ENCODE measurements at regions not wholly inside any gene's neighbourhood (a gene's known extent, or its start where the extent isn't known, plus 50 kb on each side); places are given as distances from the start of the nearest gene placed in this dataset.
"Not testable (repeated sequence)": the region's sequence is repeated elsewhere in the genome, so short reads cannot be mapped to it uniquely, and the experiment has no call there.

DNA sequence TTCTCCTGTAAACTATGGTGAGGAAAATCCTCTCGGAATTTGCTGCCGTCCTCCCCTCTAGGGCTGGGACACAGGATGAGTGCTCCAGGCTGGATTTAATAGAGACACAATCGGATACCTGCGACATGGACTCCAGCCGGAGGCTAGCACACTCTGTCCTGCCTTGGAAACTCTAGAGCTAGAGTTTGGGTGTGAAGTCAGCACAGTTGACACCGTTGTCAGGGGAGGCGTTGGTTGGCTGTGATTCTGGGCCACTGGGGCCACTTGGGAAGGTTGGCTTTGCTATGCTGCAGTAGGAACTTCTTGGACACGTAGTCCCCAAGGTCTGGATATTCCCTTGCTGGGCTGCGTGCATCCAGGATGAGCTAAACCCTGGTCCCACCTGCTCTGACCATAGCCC is 169.4 kb downstream of the NRN1 start:
- DNase-seq (ENCODE audit: low read depth): no peak

DNA sequence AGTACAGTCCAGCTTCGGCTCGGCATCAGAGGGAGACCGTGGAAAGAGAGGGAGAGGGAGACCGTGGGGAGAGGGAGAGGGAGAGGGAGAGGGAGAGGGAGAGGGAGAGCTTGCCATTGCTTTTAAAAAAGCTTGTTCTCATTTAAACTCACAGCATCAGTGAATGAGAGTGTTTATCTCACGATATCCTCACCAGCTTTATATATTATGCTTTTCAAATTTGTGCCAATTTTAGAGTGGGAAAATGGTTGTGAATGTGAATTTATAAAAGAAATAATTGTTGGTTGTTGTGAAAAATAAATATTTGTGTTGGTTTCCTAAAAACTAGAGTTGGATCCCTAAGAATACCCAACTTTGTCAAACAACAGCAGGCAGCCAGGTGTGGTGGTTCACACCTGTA is 170.1 kb downstream of the NRN1 start:
- DNase-seq (ENCODE audit: low read depth): not testable (repeated sequence)

DNA sequence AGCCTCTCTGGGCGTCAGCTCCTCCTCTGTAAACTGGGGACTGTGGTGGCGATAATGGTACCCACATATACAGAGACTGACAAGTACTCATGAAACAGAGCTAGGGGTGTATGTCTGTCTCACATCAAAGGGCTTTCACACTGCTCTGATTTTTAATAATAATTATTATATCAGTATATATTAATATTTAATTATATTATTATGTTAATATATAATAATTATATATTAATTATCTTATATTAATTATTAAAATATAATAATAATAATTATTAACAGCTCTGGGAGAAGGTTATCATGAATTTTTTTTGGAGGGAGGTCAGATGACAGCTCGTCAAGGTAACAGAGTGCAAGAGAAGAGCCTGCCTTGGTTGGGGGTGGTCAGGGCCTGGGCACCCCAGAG is 173.6 kb downstream of the NRN1 start:
- DNase-seq (ENCODE audit: low read depth): no peak

DNA sequence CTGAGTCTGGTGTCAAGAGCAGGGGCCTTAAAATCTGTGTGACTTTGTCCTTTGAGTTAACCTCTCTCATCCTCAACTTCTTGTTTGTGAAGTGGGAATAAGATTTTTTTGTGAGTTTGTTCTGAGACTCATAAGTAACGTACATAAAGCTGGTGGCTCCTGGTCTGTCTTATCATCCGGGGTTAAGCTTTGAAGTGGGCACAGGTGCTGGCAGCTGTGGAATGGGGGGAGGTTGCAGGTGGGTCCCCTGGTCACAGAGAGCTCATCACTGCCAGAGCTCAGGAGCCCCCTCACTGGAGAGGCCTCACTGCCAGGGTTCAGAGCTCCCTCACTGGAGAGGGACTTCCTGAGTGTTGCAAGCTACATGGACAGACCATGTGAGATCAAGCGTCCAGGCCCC is 174.1 kb downstream of the NRN1 start:
- DNase-seq (ENCODE audit: low read depth): no peak

DNA sequence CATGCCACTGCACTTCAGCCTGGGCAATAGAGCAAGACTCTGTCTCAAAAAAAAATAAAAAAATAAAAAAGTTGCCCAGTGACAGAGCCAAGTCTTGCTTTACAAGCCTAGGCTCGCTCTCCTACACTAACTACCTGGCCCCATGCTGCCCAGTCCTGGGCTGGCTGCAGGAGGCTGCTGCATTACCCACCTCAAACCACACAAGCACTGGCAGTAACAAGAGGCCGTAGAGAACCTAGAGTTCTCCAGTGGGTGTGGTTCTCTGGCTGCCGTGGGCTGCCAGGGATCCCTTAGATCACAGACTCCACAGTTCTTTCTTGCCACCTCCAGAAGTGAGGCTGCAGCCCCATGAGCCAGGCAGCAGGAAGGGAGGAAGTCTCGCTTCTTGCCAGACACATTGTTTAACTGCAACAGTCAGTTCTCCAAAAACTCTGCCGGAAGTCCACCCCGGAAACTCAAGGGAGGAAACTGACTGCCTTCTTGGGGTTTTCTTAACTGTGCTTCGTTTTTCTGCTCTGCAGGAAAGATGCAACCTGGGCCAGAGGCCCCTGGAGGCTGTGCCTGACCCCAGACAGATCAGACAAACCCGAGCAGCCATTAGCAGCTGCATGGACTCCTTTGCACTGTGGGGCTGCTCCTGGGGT is 175.4 kb downstream of the NRN1 start:
- DNase-seq (ENCODE audit: low read depth): not testable (repeated sequence)

- no peak for DNase-seq (ENCODE audit: low read depth)
Measured at GRCh38 chr6:5828296-5828695, 178.4 kb downstream of the NRN1 start.

- DNase-seq (ENCODE audit: low read depth): no peak
Measured at GRCh38 chr6:5827056-5827904, 179.4 kb downstream of the NRN1 start.

DNA sequence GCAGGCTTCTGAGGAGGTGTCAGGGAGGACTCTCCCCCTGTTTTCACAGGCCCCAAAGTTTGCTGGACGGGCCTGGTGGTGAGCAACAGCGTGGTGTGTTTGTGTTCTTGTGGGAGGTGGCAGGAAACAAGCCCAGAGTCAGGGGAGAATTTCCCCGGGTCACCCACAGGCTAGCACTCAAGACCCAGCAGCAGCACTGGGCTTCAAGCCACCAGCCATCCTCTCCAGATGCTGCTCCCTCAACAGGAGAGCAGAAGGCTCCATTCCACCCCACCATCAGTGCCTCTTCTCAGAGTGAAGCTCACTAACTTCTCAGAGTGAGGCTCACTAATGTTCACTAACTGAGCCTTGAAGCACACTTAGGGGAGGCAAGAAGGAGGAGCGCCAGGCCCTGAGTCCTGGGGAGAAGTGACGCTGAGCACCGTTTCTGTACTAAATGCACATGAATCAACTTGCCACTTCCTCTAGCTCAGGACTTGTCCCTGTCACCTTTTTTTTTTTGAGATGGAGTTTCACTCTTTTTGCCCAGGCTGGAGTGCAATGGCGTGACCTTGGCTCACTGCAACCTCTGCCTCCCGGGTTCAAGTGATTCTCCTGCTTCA is 182.2 kb downstream of the NRN1 start:
- not testable (repeated sequence) for DNase-seq (ENCODE audit: low read depth)
